Lower leg skin (tissue), 3 donors: ENCODE measurements at regions not wholly inside any gene's neighbourhood (a gene's known extent, or its start where the extent isn't known, plus 50 kb on each side); places are given as distances from the start of the nearest gene placed in this dataset.

Experiments used
- CTCF ChIP-seq, 3 donors: fragments of 450-650 bp; IDR thresholded peaks; one replicate each; pipeline ENCODE4 v1.5.1; 2016; ENCODE audit warnings: antibody characterized with exemption in 3 of 3, mild to moderate bottlenecking in 3 of 3, moderate library complexity in 2 of 3
- POLR2A ChIP-seq, 2 donors: fragments of 450-650 bp; IDR thresholded peaks; one replicate each; pipeline ENCODE4 v1.6.1; 2016 to 2017; ENCODE audit warnings: antibody characterized with exemption in 2 of 2, mild to moderate bottlenecking in 1 of 2, moderate library complexity in 1 of 2

GRCh38 chr3:66823532-66823931 is 174.6 kb upstream of the KBTBD8 start:
- TF ChIP-seq CTCF (IDR thresholded peaks at IDR 0.05), result no peak
- no peak for TF ChIP-seq POLR2A (IDR thresholded peaks at IDR 0.05)
